Suprapubic skin (tissue), 4 donors: ENCODE measurements at regions not wholly inside any gene's neighbourhood (a gene's known extent, or its start where the extent isn't known, plus 50 kb on each side); places are given as distances from the start of the nearest gene placed in this dataset.
"Not testable (repeated sequence)": the region's sequence is repeated elsewhere in the genome, so short reads cannot be mapped to it uniquely, and the experiment has no call there.

Experiments
- DNase-seq, 2 donors: peaks; one replicate each; pipeline ENCODE4 v3.0.0-alpha.2; 2019; ENCODE audit warnings: low spot score in 2 of 2
- H3K27ac ChIP-seq: fragments of 200-600 bp; sonication (generic); one replicate; pipeline ENCODE4 v1.5.1; 2019
- H3K27me3 ChIP-seq: fragments of 200-600 bp; sonication (generic); one replicate; pipeline ENCODE4 v1.5.1; 2019
- H3K36me3 ChIP-seq: fragments of 200-600 bp; sonication (generic); one replicate; pipeline ENCODE4 v1.5.1; 2019
- H3K4me1 ChIP-seq: fragments of 200-600 bp; sonication (generic); one replicate; pipeline ENCODE4 v1.5.1; 2019
- H3K4me3 ChIP-seq: fragments of 200-600 bp; sonication (generic); one replicate; pipeline ENCODE4 v1.5.1; 2019; ENCODE audit warnings: mild to moderate bottlenecking
- H3K9me3 ChIP-seq: fragments of 200-600 bp; sonication (generic); one replicate; pipeline ENCODE4 v1.5.1; 2019
- EP300 ChIP-seq: sonication (generic); formaldehyde crosslinking; IDR thresholded peaks from one replicate; pipeline ENCODE4 v1.6.1; 2017; ENCODE audit warnings: antibody characterized with exemption
- POLR2A ChIP-seq, 2 donors: fragments of 450-650 bp; IDR thresholded peaks; one replicate each; pipeline ENCODE4 v1.6.1; 2017; ENCODE audit warnings: antibody characterized with exemption in 2 of 2, mild to moderate bottlenecking in 2 of 2, moderate library complexity in 2 of 2
- POLR2AphosphoS5 ChIP-seq, 3 donors: sonication (generic); formaldehyde crosslinking; IDR thresholded peaks; one replicate each; pipeline ENCODE4 v1.6.1; 2017; ENCODE audit warnings: antibody characterized with exemption in 3 of 3
- WGBS: methylation state at CpG from one replicate; pipeline ENCODE4 v1.1.5; 2018; 5-methylcytosine and 5-hydroxymethylcytosine counted together
- TF ChIP-seq, protein P1 (sequence below), 2 donors: fragments of 200-600 bp in 1 of 2; fragments of 450-650 bp in 1 of 2; sonication (generic) in 1 of 2; IDR thresholded peaks; one replicate each; pipeline ENCODE4 v1.5.1; 2016 to 2019; ENCODE audit warnings: antibody characterized with exemption in 2 of 2, mild to moderate bottlenecking in 1 of 2, moderate library complexity in 1 of 2

DNA sequence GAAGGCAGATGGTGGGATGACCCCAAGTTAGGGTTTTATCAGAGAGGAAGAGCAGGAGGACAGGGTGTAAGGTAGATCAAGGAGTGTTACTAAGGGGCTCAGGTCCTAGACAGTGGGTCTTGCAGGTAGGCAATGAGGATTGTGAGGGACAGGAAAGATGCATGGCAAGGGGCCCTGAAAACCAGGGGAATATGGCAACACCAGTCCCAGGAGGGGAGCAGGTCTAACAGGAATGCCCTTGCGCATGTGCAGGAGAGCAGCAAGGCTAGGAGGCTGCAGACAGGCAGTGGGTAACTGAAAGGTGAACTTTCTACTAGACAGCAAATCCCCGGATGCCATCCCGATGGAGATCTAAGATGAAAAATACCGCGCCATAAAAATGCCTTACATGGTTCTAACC is 211.3 kb downstream of the ALG10 start:
- no peak overlapping the region for H3K27ac ChIP-seq
- H3K4me1 ChIP-seq, result no peaks in the 10 kb centered on the region
- TF ChIP-seq EP300 (no peak), POLR2AphosphoS5 (IDR thresholded peaks at IDR 0.05) (no peak), POLR2A (IDR thresholded peaks at IDR 0.05) (no peak)
- TF ChIP-seq, protein P1, sequence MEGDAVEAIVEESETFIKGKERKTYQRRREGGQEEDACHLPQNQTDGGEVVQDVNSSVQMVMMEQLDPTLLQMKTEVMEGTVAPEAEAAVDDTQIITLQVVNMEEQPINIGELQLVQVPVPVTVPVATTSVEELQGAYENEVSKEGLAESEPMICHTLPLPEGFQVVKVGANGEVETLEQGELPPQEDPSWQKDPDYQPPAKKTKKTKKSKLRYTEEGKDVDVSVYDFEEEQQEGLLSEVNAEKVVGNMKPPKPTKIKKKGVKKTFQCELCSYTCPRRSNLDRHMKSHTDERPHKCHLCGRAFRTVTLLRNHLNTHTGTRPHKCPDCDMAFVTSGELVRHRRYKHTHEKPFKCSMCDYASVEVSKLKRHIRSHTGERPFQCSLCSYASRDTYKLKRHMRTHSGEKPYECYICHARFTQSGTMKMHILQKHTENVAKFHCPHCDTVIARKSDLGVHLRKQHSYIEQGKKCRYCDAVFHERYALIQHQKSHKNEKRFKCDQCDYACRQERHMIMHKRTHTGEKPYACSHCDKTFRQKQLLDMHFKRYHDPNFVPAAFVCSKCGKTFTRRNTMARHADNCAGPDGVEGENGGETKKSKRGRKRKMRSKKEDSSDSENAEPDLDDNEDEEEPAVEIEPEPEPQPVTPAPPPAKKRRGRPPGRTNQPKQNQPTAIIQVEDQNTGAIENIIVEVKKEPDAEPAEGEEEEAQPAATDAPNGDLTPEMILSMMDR (IDR thresholded peaks at IDR 0.05), result no peak
- H3K9me3 ChIP-seq, result no peaks in the 10 kb centered on the region
- H3K4me3 ChIP-seq, result no peak overlapping the region
- DNase-seq, result no peak
- H3K27me3 ChIP-seq, result no peaks in the 10 kb centered on the region
- H3K36me3 ChIP-seq, result no peaks in the 10 kb centered on the region
- WGBS, result 91% methylated on average over 5 of the region's 5 CpGs

DNA sequence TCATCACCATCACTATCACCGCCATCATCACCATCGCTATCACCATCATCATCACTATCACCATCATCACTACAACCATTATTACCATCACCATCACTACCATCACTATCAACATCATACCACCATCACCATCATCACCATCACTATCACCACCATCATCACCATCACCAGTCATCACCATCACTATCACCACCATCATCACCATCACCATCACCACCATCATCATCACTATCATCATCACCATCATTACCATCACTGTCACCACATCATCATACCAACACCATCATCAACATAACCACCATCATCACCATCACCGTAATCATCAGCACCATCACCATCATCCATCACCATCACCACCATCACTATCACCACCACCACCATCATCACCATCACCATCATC is 213.8 kb downstream of the ALG10 start:
- H3K4me3 ChIP-seq, result no peak overlapping the region
- H3K4me1 ChIP-seq, result no peaks in the 10 kb centered on the region
- no peaks in the 10 kb centered on the region for H3K27me3 ChIP-seq
- WGBS, result 94% methylated on average over 3 of the region's 3 CpGs
- no peaks in the 10 kb centered on the region for H3K9me3 ChIP-seq
- H3K36me3 ChIP-seq, result no peaks in the 10 kb centered on the region
- TF ChIP-seq EP300 (no peak), POLR2A (IDR thresholded peaks at IDR 0.05) (no peak), POLR2AphosphoS5 (IDR thresholded peaks at IDR 0.05) (no peak)
- TF ChIP-seq, protein P1 (IDR thresholded peaks at IDR 0.05), result no peak
- no peak overlapping the region for H3K27ac ChIP-seq
- no peak for DNase-seq

DNA sequence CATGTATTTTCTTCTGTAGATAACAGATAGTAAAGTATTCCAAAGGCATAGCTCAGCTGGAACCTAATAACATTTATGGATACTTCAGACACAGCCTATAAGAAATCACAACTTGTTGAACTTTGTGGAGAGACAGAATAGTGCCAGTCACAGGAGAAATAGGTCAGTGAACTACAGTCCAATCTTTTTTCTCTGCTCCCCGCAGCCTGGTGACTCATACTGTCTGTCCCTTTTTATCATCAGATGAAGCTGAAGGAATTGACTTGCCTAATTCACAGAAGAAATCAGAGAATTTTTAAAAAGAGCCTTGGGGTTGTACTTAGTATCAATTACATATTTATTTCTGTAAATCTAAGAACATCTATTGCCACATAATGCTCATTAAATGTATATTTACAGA is 222.3 kb downstream of the ALG10 start:
- WGBS, result 86% methylated on average over 1 of the region's 1 CpG
- Histone ChIP-seq H3K4me1 (no peaks in the 10 kb centered on the region), H3K9me3 (no peaks in the 10 kb centered on the region), H3K36me3 (no peaks in the 10 kb centered on the region), H3K27ac (no peak overlapping the region), H3K27me3 (no peaks in the 10 kb centered on the region), H3K4me3 (no peak overlapping the region)
- no peak for DNase-seq
- TF ChIP-seq POLR2AphosphoS5 (IDR thresholded peaks at IDR 0.05) (no peak), POLR2A (IDR thresholded peaks at IDR 0.05) (no peak), EP300 (no peak)
- TF ChIP-seq, protein P1 (IDR thresholded peaks at IDR 0.05), result no peak

DNA sequence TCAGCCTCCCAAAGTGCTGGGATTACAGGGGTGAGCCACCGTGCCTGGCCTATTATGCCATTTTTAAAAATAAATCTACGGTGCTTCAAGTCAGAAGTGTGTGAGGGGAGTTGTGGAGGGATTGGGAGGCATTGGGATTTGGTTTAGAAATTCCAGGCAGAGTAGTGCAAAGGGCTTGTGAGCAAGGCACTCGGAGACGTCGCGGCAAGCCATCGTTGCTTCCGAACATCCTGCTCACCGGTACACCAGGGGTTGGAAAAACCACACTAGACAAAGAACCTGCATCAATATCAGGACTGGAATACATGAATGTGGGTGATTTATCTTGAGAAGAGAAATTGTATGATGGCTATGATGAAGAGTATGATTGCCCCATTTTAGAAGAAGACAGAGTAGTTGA is 227.0 kb downstream of the ALG10 start:
- 92% methylated on average over 9 of the region's 9 CpGs for WGBS
- H3K27ac ChIP-seq, result no peak overlapping the region
- TF ChIP-seq, protein P1 (IDR thresholded peaks at IDR 0.05), result no peak
- TF ChIP-seq POLR2A (IDR thresholded peaks at IDR 0.05), result no peak
- no peak for TF ChIP-seq EP300
- no peak for TF ChIP-seq POLR2AphosphoS5 (IDR thresholded peaks at IDR 0.05)
- H3K9me3 ChIP-seq, result no peaks in the 10 kb centered on the region
- H3K4me3 ChIP-seq, result no peak overlapping the region
- DNase-seq, result no peak
- H3K4me1 ChIP-seq, result no peaks in the 10 kb centered on the region
- no peaks in the 10 kb centered on the region for H3K36me3 ChIP-seq
- no peaks in the 10 kb centered on the region for H3K27me3 ChIP-seq

DNA sequence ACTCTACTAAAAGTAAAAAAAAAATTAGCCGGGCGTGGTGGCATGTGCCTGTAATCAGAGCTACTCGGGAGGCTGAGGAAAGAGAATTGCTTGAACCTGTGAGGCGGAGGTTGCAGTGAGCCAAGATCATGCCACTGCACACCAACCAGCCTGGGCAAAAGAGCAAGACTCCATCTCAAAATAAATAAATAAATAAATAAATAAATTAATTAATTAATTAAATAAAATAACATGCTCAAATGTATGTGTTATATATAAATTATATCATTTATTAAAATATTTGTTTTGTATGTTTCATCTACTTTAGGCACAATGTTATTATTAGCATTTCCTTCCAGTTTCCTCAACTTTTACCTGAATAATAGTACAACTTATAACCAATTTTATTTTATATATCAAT is 229.6 kb downstream of the ALG10 start:
- H3K27me3 ChIP-seq, H3K27ac ChIP-seq, DNase-seq, H3K4me1 ChIP-seq, H3K4me3 ChIP-seq, H3K36me3 ChIP-seq, H3K9me3 ChIP-seq: not testable (repeated sequence)
- 89% methylated on average over 4 of the region's 4 CpGs for WGBS

DNA sequence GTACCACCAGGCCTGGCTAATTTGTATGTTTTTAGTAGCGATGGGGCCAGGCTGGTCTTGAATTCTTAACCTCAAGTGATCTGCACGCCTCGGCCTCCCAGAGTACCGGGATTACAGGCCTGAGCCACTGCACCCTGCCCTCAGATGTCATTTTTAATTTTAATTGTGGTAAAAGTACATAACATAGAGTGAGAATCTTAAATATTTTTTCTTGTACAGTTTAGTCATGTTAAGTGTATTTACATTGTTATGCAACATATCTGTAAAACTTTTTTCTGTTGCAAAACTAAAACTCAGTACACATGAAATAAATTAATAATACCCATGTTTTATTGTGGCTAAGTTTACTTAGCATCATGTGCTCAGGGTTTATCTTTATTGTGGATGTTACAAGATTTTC is 231.4 kb downstream of the ALG10 start:
- 85% methylated on average over 4 of the region's 4 CpGs for WGBS
- DNase-seq, result no peak

More for the DNA sequence above, 231.4 kb downstream of the ALG10 start:
- no peaks in the 10 kb centered on the region for H3K4me1 ChIP-seq
- no peaks in the 10 kb centered on the region for H3K27me3 ChIP-seq
- no peak overlapping the region for H3K4me3 ChIP-seq
- no peaks in the 10 kb centered on the region for H3K9me3 ChIP-seq
- no peak overlapping the region for H3K27ac ChIP-seq
- TF ChIP-seq POLR2AphosphoS5 (IDR thresholded peaks at IDR 0.05) (no peak), EP300 (no peak), POLR2A (IDR thresholded peaks at IDR 0.05) (no peak)
- TF ChIP-seq, protein P1 (IDR thresholded peaks at IDR 0.05), result no peak
- H3K36me3 ChIP-seq, result no peaks in the 10 kb centered on the region
